GM12878 (cell line): ENCODE measurements at regions not wholly inside any gene's neighbourhood (a gene's known extent, or its start where the extent isn't known, plus 50 kb on each side); places are given as distances from the start of the nearest gene placed in this dataset.

Experiments
- ATF7 ChIP-seq: fragments of 450-650 bp; IDR thresholded peaks from 2 replicates; pipeline ENCODE4 v1.6.1; 2016; ENCODE audit warnings: low read depth, mild to moderate bottlenecking
- BCL11A ChIP-seq: IDR thresholded peaks from 2 replicates; pipeline ENCODE4 v1.6.1; 2011; ENCODE audit warnings: low read depth, low read length
- CTCF ChIP-seq, 3 experiments: IDR thresholded peaks in 2 of 3; conservative IDR thresholded peaks in 1 of 3; 2 replicates each; pipeline ENCODE4 v1.5.1; 2011; ENCODE audit warnings: low read depth in 3 of 3, low read length in 3 of 3, mild to moderate bottlenecking in 3 of 3, control low read depth in 2 of 3, moderate library complexity in 2 of 3, inconsistent platforms in 1 of 3, mixed read lengths in 1 of 3; ENCODE audit not compliant: control insufficient read depth in 2 of 3, insufficient read depth in 1 of 3; ENCODE audit errors: extremely low read depth in 1 of 3

- peak; percentile 15; the same call in 1 of the 2 replicates for TF ChIP-seq ATF7
- peak; percentile 66 for TF ChIP-seq BCL11A
- no peak for TF ChIP-seq CTCF (IDR thresholded peaks at IDR 0.05 in 2 of 3, conservative IDR thresholded peaks at IDR 0.05 in 1 of 3; ENCODE audit: control insufficient read depth in 2 of 3, extremely low read depth in 1 of 3, insufficient read depth in 1 of 3, low read depth in 3 of 3, low read length in 3 of 3)
Measured at GRCh38 chr1:34529935-34530859, 224.7 kb upstream of the GJB5 start.
